Endothelial cell of umbilical vein (primary cell): ENCODE measurements at regions not wholly inside any gene's neighbourhood (a gene's known extent, or its start where the extent isn't known, plus 50 kb on each side); places are given as distances from the start of the nearest gene placed in this dataset.

ENCODE experiments used
- BruUV-seq: library from RNA; stranded (reverse); fragments of 400-500 nt; replicated peaks from 2 replicates; lab custom pipeline; 2021; lab: Mats Ljungman, UMichigan
- CTCF ChIA-PET: fragments of 300-600, 350-600 bp; sonication (Branson Sonifier 250); formaldehyde crosslinking; loops from one replicate; lab custom pipeline; 2021; ENCODE audit warnings: antibody characterized with exemption, inconsistent platforms; lab: Charles Lee
- POLR2A ChIA-PET: fragments of 300-600, 350-600 bp; sonication (Branson Sonifier 250); formaldehyde crosslinking; loops from one replicate; lab custom pipeline; 2021; ENCODE audit warnings: antibody characterized with exemption, inconsistent platforms; lab: Charles Lee
- DNase-seq: peaks from one replicate; pipeline ENCODE4 v3.0.0-alpha.2; 2011; ENCODE audit warnings: low read depth, low spot score
- FAIRE-seq: peaks from 2 replicates; lab custom pipeline; 2011; peaks lifted over from hg19 to GRCh38; lab: Jason Lieb, UNC
- H2AFZ ChIP-seq: 2 replicates; pipeline ENCODE4 v1.6.0; 2012; ENCODE audit warnings: low read depth, low read length, control low read depth, inconsistent platforms
- H3K27ac ChIP-seq: 2 replicates; pipeline ENCODE4 v1.5.1; 2011; ENCODE audit warnings: low read depth, mild to moderate bottlenecking, control low read depth, low read length, moderate library complexity; ENCODE audit not compliant: insufficient read depth
- H3K27me3 ChIP-seq, 2 experiments: 2 replicates each; pipeline versions ENCODE4 v1.6.0 to v1.6.1; 2011; ENCODE audit warnings: low read length in 2 of 2, mixed read lengths in 1 of 2; ENCODE audit not compliant: control insufficient read depth in 2 of 2, insufficient read depth in 2 of 2
- H3K36me3 ChIP-seq, 2 experiments: 2 replicates in 1 of 2; 3 replicates in 1 of 2; pipeline ENCODE4 v1.5.1; 2011; ENCODE audit warnings: low read length in 2 of 2, mild to moderate bottlenecking in 1 of 2, moderate library complexity in 1 of 2; ENCODE audit not compliant: control insufficient read depth in 2 of 2, insufficient read depth in 2 of 2; ENCODE audit errors: extremely low read depth in 1 of 2
- H3K4me1 ChIP-seq: 3 replicates; pipeline ENCODE4 v1.5.1; 2011; ENCODE audit warnings: mild to moderate bottlenecking, low read length; ENCODE audit not compliant: control insufficient read depth, insufficient read depth; ENCODE audit errors: extremely low read depth
- H3K4me2 ChIP-seq: 2 replicates; pipeline ENCODE4 v1.6.1; 2011; ENCODE audit warnings: low read length, control low read depth, mixed read lengths; ENCODE audit not compliant: insufficient read depth
- H3K4me3 ChIP-seq, 3 experiments: fragments of 200-600 bp in 1 of 3; sonication (generic), shearing (Covaris generic) in 1 of 3; replicated peaks in 1 of 3; 2 replicates each; pipeline ENCODE4 v1.5.1; 2011 to 2016; ENCODE audit warnings: control low read depth in 3 of 3, low read length in 3 of 3, mild to moderate bottlenecking in 2 of 3, inconsistent platforms in 1 of 3, low read depth in 1 of 3, moderate library complexity in 1 of 3; ENCODE audit not compliant: insufficient read depth in 1 of 3
- H3K79me2 ChIP-seq: 2 replicates; pipeline ENCODE4 v1.6.0; 2012; ENCODE audit warnings: low read length, inconsistent platforms; ENCODE audit not compliant: control insufficient read depth, insufficient read depth
- H3K9ac ChIP-seq: replicated peaks from 2 replicates; pipeline ENCODE3; 2011; ENCODE audit warnings: low read length, control low read depth; ENCODE audit not compliant: insufficient read depth; ENCODE audit errors: extremely low read depth
- H3K9me1 ChIP-seq: replicated peaks from 3 replicates; pipeline ENCODE4 v1.6.0; 2011; ENCODE audit warnings: mild to moderate bottlenecking, low read length; ENCODE audit not compliant: control insufficient read depth, insufficient read depth; ENCODE audit errors: extremely low read depth
- H3K9me3 ChIP-seq: replicated peaks from 2 replicates; pipeline ENCODE4 v1.5.1; 2012; ENCODE audit warnings: low read length, inconsistent platforms; ENCODE audit not compliant: control insufficient read depth, insufficient read depth
- H4K20me1 ChIP-seq: replicated peaks from 2 replicates; pipeline ENCODE3; 2011; ENCODE audit warnings: mild to moderate bottlenecking, low read length; ENCODE audit not compliant: control insufficient read depth, insufficient read depth; ENCODE audit errors: extremely low read depth
- CTCF ChIP-seq, 2 donors: IDR thresholded peaks; 1 replicate in 1 of 2; 2 replicates in 1 of 2; pipeline ENCODE4 v1.5.1; 2011; ENCODE audit warnings: low read length in 2 of 2, mild to moderate bottlenecking in 2 of 2, moderate library complexity in 2 of 2, control low read depth in 1 of 2, inconsistent platforms in 1 of 2, low read depth in 1 of 2; ENCODE audit not compliant: insufficient read depth in 1 of 2; ENCODE audit errors: extremely low read depth in 1 of 2
- EZH2 ChIP-seq: IDR thresholded peaks from 2 replicates; pipeline ENCODE4 v1.6.1; 2012; ENCODE audit warnings: borderline replicate concordance, low read depth, mild to moderate bottlenecking, moderate library complexity, low read length, inconsistent platforms; ENCODE audit not compliant: severe bottlenecking
- FOS ChIP-seq: IDR thresholded peaks from 2 replicates; pipeline ENCODE4 v1.6.1; 2011; ENCODE audit warnings: mild to moderate bottlenecking, low read length, moderate library complexity, borderline replicate concordance; ENCODE audit not compliant: insufficient read depth
- POLR2A ChIP-seq: IDR thresholded peaks from 2 replicates; pipeline ENCODE4 v1.6.1; 2012; ENCODE audit warnings: low read depth, mild to moderate bottlenecking, control low read depth, low read length
- POLR2AphosphoS5 ChIP-seq: IDR thresholded peaks from 2 replicates; pipeline ENCODE4 v1.6.1; 2012; ENCODE audit warnings: low read depth, mild to moderate bottlenecking, control low read depth, low read length, moderate library complexity; ENCODE audit not compliant: insufficient read depth
- dilution Hi-C: fragments of 300-500 bp; cut with MboI; formaldehyde crosslinking; loops from one replicate; pipeline ENCODE4 v1.15.0; 2019; ENCODE audit warnings: low sequenced_read_pairs; ENCODE audit not compliant: extremely low pct_ligation_motif_present
- intact Hi-C: fragments of 100-400 bp; cut with micrococcal nuclease; formaldehyde crosslinking; loops from one replicate; pipeline ENCODE4 v1.10.0; 2022

- TF ChIP-seq POLR2A: no peak
- TF ChIP-seq POLR2AphosphoS5: no peak
- TF ChIP-seq EZH2: no peak
- Histone ChIP-seq H3K27me3 (no peaks in the 10 kb centered on the region), H3K4me1 (no peaks in the 10 kb centered on the region), H3K27ac (no peak overlapping the region), H3K4me3 (no peak overlapping the region), H3K79me2 (no peaks in the 10 kb centered on the region), H2AFZ (no peak overlapping the region), H3K9ac (no peak overlapping the region), H4K20me1 (no peaks in the 10 kb centered on the region), H3K36me3 (no peaks in the 10 kb centered on the region), H3K9me3 (no peaks in the 10 kb centered on the region), H3K9me1 (no peaks in the 10 kb centered on the region), H3K4me2 (no peak overlapping the region)
- intact Hi-C loops: no loop called here
- CTCF ChIA-PET: no interaction called here
- no TSS peak for BruUV-seq
- DNase-seq (no peak), FAIRE-seq (no peak)
- POLR2A ChIA-PET: no interaction called here
- dilution Hi-C loops: no loop called here
Observed at GRCh38 chr2:238704471-238705225, 143.2 kb upstream of the TWIST2 start.

- POLR2A ChIA-PET: no interaction called here
- Histone ChIP-seq H2AFZ (no peak overlapping the region), H3K4me1 (no peaks in the 10 kb centered on the region), H3K36me3 (no peaks in the 10 kb centered on the region), H3K27ac (no peak overlapping the region), H3K79me2 (no peaks in the 10 kb centered on the region), H3K4me2 (no peak overlapping the region), H4K20me1 (no peaks in the 10 kb centered on the region), H3K9ac (no peak overlapping the region), H3K4me3 (no peak overlapping the region), H3K9me3 (no peaks in the 10 kb centered on the region), H3K27me3 (no peaks in the 10 kb centered on the region), H3K9me1 (no peaks in the 10 kb centered on the region)
- CTCF ChIA-PET: no interaction called here
- DNase-seq (no peak), FAIRE-seq (no peak)
- dilution Hi-C loops (no loop called here), intact Hi-C loops (no loop called here)
- TF ChIP-seq CTCF (IDR thresholded peaks at IDR 0.05; ENCODE audit: extremely low read depth in 1 of 2, insufficient read depth in 1 of 2, low read depth in 1 of 2, low read length in 2 of 2) (no peak), EZH2 (no peak), FOS (no peak)
- BruUV-seq: no TSS peak
Observed at GRCh38 chr2:238706163-238706562, 141.7 kb upstream of the TWIST2 start.
